ENCODE measurements at regions not wholly inside any gene's neighbourhood (a gene's known extent, or its start where the extent isn't known, plus 50 kb on each side); places are given as distances from the start of the nearest gene placed in this dataset.

GRCh38 chr12:58654021-58654420, 266.3 kb downstream of the LRIG3 start:
- BruUV-seq (replicated peaks), result no TSS peak
- Histone ChIP-seq H3K27me3 (replicated peaks; ENCODE audit: control insufficient read depth, insufficient read depth, low read length) (no peaks in the 10 kb centered on the region), H3K36me3 (ENCODE audit: control insufficient read depth, insufficient read depth, low read length) (no peaks in the 10 kb centered on the region), H3K9me3 (peaks cover 3% of the 10 kb centered on the region; the same call in 1 of the 2 replicates), H3K4me3 (ENCODE audit: low read depth, low read length) (no peak overlapping the region), H3K4me1 (no peaks in the 10 kb centered on the region)
- Mint-ChIP-seq H3K36me3 (ENCODE audit: insufficient read depth, unreplicated experiment) (no peaks in the 10 kb centered on the region), H3K4me3 (ENCODE audit: unreplicated experiment) (no peak overlapping the region), H3K4me1 (ENCODE audit: low read depth, unreplicated experiment) (no peaks in the 10 kb centered on the region), H3K27ac (ENCODE audit: unreplicated experiment) (no peak overlapping the region), H3K27me3 (ENCODE audit: insufficient read depth, unreplicated experiment) (no peaks in the 10 kb centered on the region), H3K9me3 (ENCODE audit: unreplicated experiment) (peaks cover 10% of the 10 kb centered on the region)
- ChIA-PET CTCF (no interaction called here), POLR2A (no interaction called here)
- intact Hi-C loops (cut with micrococcal nuclease; ENCODE audit: unreplicated experiment), result no loop called here
- TF ChIP-seq CTCF (IDR thresholded peaks at IDR 0.05; ENCODE audit: insufficient read depth in 1 of 2, low read depth in 1 of 2, low read length in 1 of 2, severe bottlenecking in 1 of 2, unreplicated experiment in 1 of 2), result no peak
- DNase-seq, result no peak

- no peaks in the 10 kb centered on the region for H3K36me3 Mint-ChIP-seq (ENCODE audit: insufficient read depth, unreplicated experiment)
- no peaks in the 10 kb centered on the region for H3K4me1 ChIP-seq
- no peak overlapping the region for H3K4me3 ChIP-seq (ENCODE audit: low read depth, low read length)
- intact Hi-C loops (cut with micrococcal nuclease; ENCODE audit: unreplicated experiment), result no loop called here
- H3K36me3 ChIP-seq (ENCODE audit: control insufficient read depth, insufficient read depth, low read length), result no peaks in the 10 kb centered on the region
- peaks cover 6% of the 10 kb centered on the region; the same call in 1 of the 2 replicates for H3K9me3 ChIP-seq
- no peaks in the 10 kb centered on the region for H3K27me3 ChIP-seq (replicated peaks; ENCODE audit: control insufficient read depth, insufficient read depth, low read length)
- POLR2A ChIA-PET, result no interaction called here
- no peak for DNase-seq
- no TSS peak for BruUV-seq (replicated peaks)
- no peak for TF ChIP-seq CTCF (IDR thresholded peaks at IDR 0.05; ENCODE audit: insufficient read depth in 1 of 2, low read depth in 1 of 2, low read length in 1 of 2, severe bottlenecking in 1 of 2, unreplicated experiment in 1 of 2)
- H3K4me3 Mint-ChIP-seq (ENCODE audit: unreplicated experiment), result no peak overlapping the region
- no peak overlapping the region for H3K27ac Mint-ChIP-seq (ENCODE audit: unreplicated experiment)
- no peaks in the 10 kb centered on the region for H3K4me1 Mint-ChIP-seq (ENCODE audit: low read depth, unreplicated experiment)
- H3K27me3 Mint-ChIP-seq (ENCODE audit: insufficient read depth, unreplicated experiment), result no peaks in the 10 kb centered on the region
- CTCF ChIA-PET, result no interaction called here
- H3K9me3 Mint-ChIP-seq (ENCODE audit: unreplicated experiment), result peaks cover 19% of the 10 kb centered on the region
Observed at GRCh38 chr12:58655375-58655774, 264.9 kb downstream of the LRIG3 start.

GRCh38 chr12:58656254-58657009, 263.9 kb downstream of the LRIG3 start:
- intact Hi-C loops (cut with micrococcal nuclease; ENCODE audit: unreplicated experiment), result no loop called here
- no peak for TF ChIP-seq CTCF (IDR thresholded peaks at IDR 0.05; ENCODE audit: insufficient read depth in 1 of 2, low read depth in 1 of 2, low read length in 1 of 2, severe bottlenecking in 1 of 2, unreplicated experiment in 1 of 2)
- no peak overlapping the region for H3K4me3 Mint-ChIP-seq (ENCODE audit: unreplicated experiment)
- H3K4me1 Mint-ChIP-seq (ENCODE audit: low read depth, unreplicated experiment), result no peaks in the 10 kb centered on the region
- H3K9me3 Mint-ChIP-seq (ENCODE audit: unreplicated experiment), result peaks cover 19% of the 10 kb centered on the region
- no peak for DNase-seq
- no peaks in the 10 kb centered on the region for H3K36me3 ChIP-seq (ENCODE audit: control insufficient read depth, insufficient read depth, low read length)
- peaks cover 6% of the 10 kb centered on the region; the same call in 1 of the 2 replicates for H3K9me3 ChIP-seq
- no peaks in the 10 kb centered on the region for H3K4me1 ChIP-seq
- H3K4me3 ChIP-seq (ENCODE audit: low read depth, low read length), result no peak overlapping the region
- no peak overlapping the region for H3K27ac Mint-ChIP-seq (ENCODE audit: unreplicated experiment)
- no peaks in the 10 kb centered on the region for H3K36me3 Mint-ChIP-seq (ENCODE audit: insufficient read depth, unreplicated experiment)
- BruUV-seq (replicated peaks), result no TSS peak
- H3K27me3 ChIP-seq (replicated peaks; ENCODE audit: control insufficient read depth, insufficient read depth, low read length), result no peaks in the 10 kb centered on the region
- POLR2A ChIA-PET, result no interaction called here
- CTCF ChIA-PET, result no interaction called here
- H3K27me3 Mint-ChIP-seq (ENCODE audit: insufficient read depth, unreplicated experiment), result no peaks in the 10 kb centered on the region
